Smooth muscle cell (in vitro differentiated cells): ENCODE measurements at regions not wholly inside any gene's neighbourhood (a gene's known extent, or its start where the extent isn't known, plus 50 kb on each side); places are given as distances from the start of the nearest gene placed in this dataset.

ENCODE experiments used
- DNase-seq: peaks from one replicate; lab custom pipeline; 2025; ENCODE audit not compliant: unreplicated experiment; lab: John Stamatoyannopoulos, UW
- H2AFZ ChIP-seq: fragments of 200-600 bp; sonication (generic); 2 replicates; pipeline ENCODE4 v1.6.0; 2016; ENCODE audit warnings: antibody characterized with exemption, low read depth, mild to moderate bottlenecking
- H3F3A ChIP-seq: fragments of 200-600 bp; sonication (generic); 2 replicates; pipeline ENCODE4 v1.6.0; 2017; ENCODE audit warnings: antibody characterized with exemption, low read depth
- H3K27ac ChIP-seq: fragments of 200-600 bp; sonication (generic); 2 replicates; pipeline ENCODE4 v1.5.1; 2016; ENCODE audit warnings: low read depth, mild to moderate bottlenecking
- H3K27me3 ChIP-seq: fragments of 200-600 bp; sonication (generic); 2 replicates; pipeline ENCODE4 v1.6.1; 2016; ENCODE audit warnings: low read depth, mild to moderate bottlenecking
- H3K36me3 ChIP-seq: fragments of 200-600 bp; sonication (generic); 2 replicates; pipeline ENCODE4 v1.5.1; 2016; ENCODE audit warnings: low read depth
- H3K4me1 ChIP-seq: fragments of 200-600 bp; sonication (generic); 2 replicates; pipeline ENCODE4 v1.5.1; 2016; ENCODE audit warnings: low read depth
- H3K4me2 ChIP-seq: fragments of 200-600 bp; sonication (generic); 2 replicates; pipeline ENCODE4 v1.6.0; 2016; ENCODE audit warnings: mild to moderate bottlenecking
- H3K4me3 ChIP-seq: fragments of 200-600 bp; sonication (generic); 2 replicates; pipeline ENCODE4 v1.5.1; 2016; ENCODE audit warnings: mild to moderate bottlenecking
- H3K79me2 ChIP-seq: fragments of 200-600 bp; sonication (generic); 2 replicates; pipeline ENCODE4 v1.6.0; 2016; ENCODE audit warnings: low read depth, mild to moderate bottlenecking
- H3K9ac ChIP-seq: fragments of 200-600 bp; sonication (generic); 2 replicates; pipeline ENCODE4 v1.6.0; 2016; ENCODE audit warnings: low read depth
- H3K9me3 ChIP-seq: fragments of 200-600 bp; sonication (generic); replicated peaks from 2 replicates; pipeline ENCODE4 v1.5.1; 2016; ENCODE audit warnings: low read depth
- H4K20me1 ChIP-seq: fragments of 200-600 bp; sonication (generic); 2 replicates; pipeline ENCODE4 v1.6.0; 2016; ENCODE audit warnings: low read depth
- WGBS: methylation state at CpG from one replicate; pipeline ENCODE4 v1.1.7; 2016; ENCODE audit warnings: low lambda C conversion rate; 5-methylcytosine and 5-hydroxymethylcytosine counted together
- TF ChIP-seq, protein P1 (sequence below): fragments of 200-600 bp; sonication (generic); IDR thresholded peaks from 2 replicates; pipeline ENCODE4 v1.5.1; 2017; ENCODE audit warnings: borderline replicate concordance, mild to moderate bottlenecking, antibody characterized with exemption; ENCODE audit not compliant: insufficient read depth, poor library complexity, severe bottlenecking

DNA sequence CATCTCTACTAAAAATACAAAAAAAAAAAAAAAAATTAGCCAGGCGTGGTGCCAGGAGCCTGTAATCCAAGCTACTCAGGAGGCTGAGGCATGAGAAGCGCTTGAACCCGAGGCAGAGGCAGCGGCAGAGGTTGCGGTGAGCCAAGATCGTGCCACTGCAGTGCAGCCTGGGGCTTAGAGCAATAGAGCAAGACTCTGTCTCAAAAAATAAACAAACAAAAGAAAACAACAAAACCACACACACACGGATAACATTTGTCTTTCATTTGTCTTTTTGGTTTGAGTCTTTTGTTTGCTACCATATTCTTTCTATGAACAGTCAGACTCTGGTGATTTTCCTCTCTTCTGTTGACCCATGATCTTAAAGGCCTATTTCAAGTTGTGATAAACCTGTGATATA is 1168.3 kb upstream of the WWC1 start:
- Histone ChIP-seq H3K79me2 (no peaks in the 10 kb centered on the region), H3K4me3 (no peak overlapping the region), H3K9ac (no peak overlapping the region), H4K20me1 (no peaks in the 10 kb centered on the region), H3K27ac (no peak overlapping the region), H3K27me3 (no peaks in the 10 kb centered on the region), H3K9me3 (no peaks in the 10 kb centered on the region), H2AFZ (no peak overlapping the region), H3F3A (no peaks in the 10 kb centered on the region), H3K4me2 (no peak overlapping the region), H3K36me3 (no peaks in the 10 kb centered on the region), H3K4me1 (no peaks in the 10 kb centered on the region)
- WGBS, result 92% methylated on average over 7 of the region's 7 CpGs
- TF ChIP-seq, protein P1, sequence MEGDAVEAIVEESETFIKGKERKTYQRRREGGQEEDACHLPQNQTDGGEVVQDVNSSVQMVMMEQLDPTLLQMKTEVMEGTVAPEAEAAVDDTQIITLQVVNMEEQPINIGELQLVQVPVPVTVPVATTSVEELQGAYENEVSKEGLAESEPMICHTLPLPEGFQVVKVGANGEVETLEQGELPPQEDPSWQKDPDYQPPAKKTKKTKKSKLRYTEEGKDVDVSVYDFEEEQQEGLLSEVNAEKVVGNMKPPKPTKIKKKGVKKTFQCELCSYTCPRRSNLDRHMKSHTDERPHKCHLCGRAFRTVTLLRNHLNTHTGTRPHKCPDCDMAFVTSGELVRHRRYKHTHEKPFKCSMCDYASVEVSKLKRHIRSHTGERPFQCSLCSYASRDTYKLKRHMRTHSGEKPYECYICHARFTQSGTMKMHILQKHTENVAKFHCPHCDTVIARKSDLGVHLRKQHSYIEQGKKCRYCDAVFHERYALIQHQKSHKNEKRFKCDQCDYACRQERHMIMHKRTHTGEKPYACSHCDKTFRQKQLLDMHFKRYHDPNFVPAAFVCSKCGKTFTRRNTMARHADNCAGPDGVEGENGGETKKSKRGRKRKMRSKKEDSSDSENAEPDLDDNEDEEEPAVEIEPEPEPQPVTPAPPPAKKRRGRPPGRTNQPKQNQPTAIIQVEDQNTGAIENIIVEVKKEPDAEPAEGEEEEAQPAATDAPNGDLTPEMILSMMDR, result no peak
- DNase-seq, result no peak

DNA sequence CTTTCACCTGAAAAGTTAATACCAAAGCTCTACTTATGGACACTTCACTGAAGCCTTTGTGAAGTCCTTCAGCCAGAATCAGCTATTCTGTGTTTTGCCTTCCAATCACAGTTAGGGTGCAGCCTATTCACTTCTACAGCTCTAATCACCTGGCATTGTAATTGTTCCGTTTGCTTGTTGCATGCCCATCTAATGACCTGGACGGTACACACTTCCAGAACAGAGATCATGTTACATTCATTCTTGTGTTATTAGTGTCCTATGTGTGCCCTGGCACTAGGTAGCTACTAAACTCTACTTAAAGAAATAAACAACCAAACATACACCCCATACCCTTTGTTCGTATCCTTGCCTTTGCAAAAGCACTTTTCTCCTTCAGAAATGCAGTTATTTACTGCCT is 1162.9 kb upstream of the WWC1 start:
- Histone ChIP-seq H3K27ac (no peak overlapping the region), H2AFZ (no peak overlapping the region), H3K4me1 (peaks cover 4% of the 10 kb centered on the region), H3K79me2 (no peaks in the 10 kb centered on the region), H3F3A (no peaks in the 10 kb centered on the region), H3K36me3 (no peaks in the 10 kb centered on the region), H3K4me2 (no peak overlapping the region), H4K20me1 (no peaks in the 10 kb centered on the region), H3K9ac (no peak overlapping the region), H3K4me3 (no peak overlapping the region), H3K9me3 (no peaks in the 10 kb centered on the region), H3K27me3 (no peaks in the 10 kb centered on the region)
- 66% methylated on average over 3 of the region's 3 CpGs for WGBS
- no peak for DNase-seq
- TF ChIP-seq, protein P1, result no peak

DNA sequence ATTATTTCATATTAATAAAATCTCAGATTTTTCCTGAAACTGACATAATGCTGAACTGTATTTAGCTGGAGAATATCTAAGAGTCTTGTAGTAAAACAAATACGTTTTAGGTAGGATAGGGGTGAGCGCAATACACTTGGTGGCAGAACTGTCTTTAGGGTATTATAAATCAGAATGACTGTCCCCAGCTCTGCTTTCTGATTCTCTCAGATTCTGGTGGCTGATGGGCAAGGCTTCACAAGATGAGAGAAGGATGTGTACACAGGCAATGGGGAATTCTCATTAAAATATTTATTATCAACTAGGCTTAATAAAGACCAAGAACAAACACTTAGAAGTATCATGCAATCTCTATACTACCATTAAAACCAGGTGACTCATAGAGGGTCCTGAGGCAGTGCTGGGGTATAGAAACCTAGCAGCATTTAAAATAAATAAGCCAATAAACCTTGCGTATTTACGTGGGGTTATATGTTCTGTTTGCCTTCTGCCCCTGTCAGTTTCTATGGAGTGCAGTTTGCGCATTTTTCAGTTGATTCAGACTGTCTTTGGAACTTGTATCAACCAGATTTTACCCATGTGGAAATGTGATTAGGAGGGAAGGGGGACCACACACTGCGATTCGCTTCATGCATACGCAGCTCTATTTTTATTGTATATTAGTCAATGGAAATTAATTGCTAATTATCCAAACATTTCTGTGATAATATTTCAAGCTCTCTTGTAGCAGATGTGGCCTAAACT is 1150.7 kb upstream of the WWC1 start:
- Histone ChIP-seq H4K20me1 (no peaks in the 10 kb centered on the region), H3K9me3 (no peaks in the 10 kb centered on the region), H3K36me3 (no peaks in the 10 kb centered on the region), H3K4me2 (no peak overlapping the region), H3F3A (no peaks in the 10 kb centered on the region), H3K4me3 (no peak overlapping the region), H3K27me3 (no peaks in the 10 kb centered on the region), H3K79me2 (no peaks in the 10 kb centered on the region), H3K27ac (no peak overlapping the region), H3K4me1 (no peaks in the 10 kb centered on the region), H3K9ac (no peak overlapping the region), H2AFZ (no peak overlapping the region)
- WGBS, result 90% methylated on average over 8 of the region's 8 CpGs
- DNase-seq, result no peak
- TF ChIP-seq, protein P1, result no peak

DNA sequence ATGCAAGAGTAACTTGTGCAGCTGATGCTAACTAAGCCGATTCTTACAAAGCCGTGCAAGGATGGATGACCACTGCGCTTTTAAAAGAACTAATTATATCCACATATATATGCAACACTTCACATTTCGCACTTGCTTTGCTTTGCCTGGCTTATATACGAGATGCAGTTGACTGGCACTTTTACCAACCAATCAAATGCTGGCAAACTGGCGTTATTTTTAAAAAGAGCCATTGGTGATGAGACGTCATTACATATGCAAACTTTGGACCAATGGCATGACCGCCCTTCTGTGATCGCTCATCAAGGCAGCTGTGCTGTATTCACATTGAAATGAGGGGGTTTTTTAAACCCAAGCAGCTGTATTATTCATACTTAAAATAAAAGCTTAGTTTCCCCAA is 1147.7 kb upstream of the WWC1 start:
- H2AFZ ChIP-seq, result no peak overlapping the region
- 97% methylated on average over 9 of the region's 9 CpGs for WGBS
- H3K9me3 ChIP-seq, result no peaks in the 10 kb centered on the region
- no peaks in the 10 kb centered on the region for H3F3A ChIP-seq
- H3K4me2 ChIP-seq, result no peak overlapping the region
- DNase-seq, result no peak
- H3K27ac ChIP-seq, result no peak overlapping the region
- no peaks in the 10 kb centered on the region for H4K20me1 ChIP-seq
- H3K79me2 ChIP-seq, result no peaks in the 10 kb centered on the region
- H3K4me3 ChIP-seq, result no peak overlapping the region
- no peaks in the 10 kb centered on the region for H3K27me3 ChIP-seq
- H3K4me1 ChIP-seq, result no peaks in the 10 kb centered on the region
- H3K9ac ChIP-seq, result no peak overlapping the region
- TF ChIP-seq, protein P1, result no peak
- no peaks in the 10 kb centered on the region for H3K36me3 ChIP-seq
